ENCODE measurements at regions not wholly inside any gene's neighbourhood (a gene's known extent, or its start where the extent isn't known, plus 50 kb on each side); places are given as distances from the start of the nearest gene placed in this dataset.

DNA sequence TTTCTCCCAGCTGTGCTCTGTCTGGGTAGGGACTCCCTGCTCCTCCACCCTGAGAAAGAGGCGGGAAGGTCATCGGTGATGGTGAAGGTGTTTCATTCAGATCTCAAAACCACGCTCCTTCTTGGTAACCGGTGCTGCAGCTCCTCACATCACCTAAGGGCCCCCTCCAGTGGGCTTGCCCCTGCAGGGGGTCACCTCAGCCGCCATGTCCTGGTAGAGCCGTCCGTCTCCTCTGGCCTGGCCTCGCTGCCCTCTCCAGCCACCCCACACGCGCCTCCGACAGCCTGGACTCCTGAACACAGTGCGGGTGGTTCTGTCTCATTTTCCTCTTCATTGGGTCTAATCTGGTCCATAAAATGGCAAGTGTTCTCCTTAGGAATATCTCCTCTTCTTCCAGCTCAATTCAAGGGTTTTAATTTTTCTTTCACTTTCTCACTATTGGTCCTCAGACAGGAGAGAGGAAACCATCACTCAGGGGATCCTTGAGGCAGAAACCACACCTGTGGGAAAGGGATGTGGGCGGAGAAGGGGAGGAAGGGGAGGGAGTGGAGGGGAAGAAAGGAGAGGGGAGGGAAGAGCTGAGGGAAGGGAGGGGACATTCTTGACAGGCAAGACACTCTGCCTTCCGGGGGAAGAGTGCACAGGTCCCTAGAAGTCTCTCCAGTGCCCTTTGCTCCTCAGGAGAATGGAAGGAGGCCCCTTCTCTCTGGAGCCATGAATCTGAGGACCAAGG, 1338.4 kb downstream of the TBC1D22A start:
- DNase-seq (ENCODE audit: low read depth) = no peak
- in situ Hi-C loops (cut with HindIII; ENCODE audit: low sequenced_read_pairs) = no loop called here
- TF ChIP-seq, protein P1, sequence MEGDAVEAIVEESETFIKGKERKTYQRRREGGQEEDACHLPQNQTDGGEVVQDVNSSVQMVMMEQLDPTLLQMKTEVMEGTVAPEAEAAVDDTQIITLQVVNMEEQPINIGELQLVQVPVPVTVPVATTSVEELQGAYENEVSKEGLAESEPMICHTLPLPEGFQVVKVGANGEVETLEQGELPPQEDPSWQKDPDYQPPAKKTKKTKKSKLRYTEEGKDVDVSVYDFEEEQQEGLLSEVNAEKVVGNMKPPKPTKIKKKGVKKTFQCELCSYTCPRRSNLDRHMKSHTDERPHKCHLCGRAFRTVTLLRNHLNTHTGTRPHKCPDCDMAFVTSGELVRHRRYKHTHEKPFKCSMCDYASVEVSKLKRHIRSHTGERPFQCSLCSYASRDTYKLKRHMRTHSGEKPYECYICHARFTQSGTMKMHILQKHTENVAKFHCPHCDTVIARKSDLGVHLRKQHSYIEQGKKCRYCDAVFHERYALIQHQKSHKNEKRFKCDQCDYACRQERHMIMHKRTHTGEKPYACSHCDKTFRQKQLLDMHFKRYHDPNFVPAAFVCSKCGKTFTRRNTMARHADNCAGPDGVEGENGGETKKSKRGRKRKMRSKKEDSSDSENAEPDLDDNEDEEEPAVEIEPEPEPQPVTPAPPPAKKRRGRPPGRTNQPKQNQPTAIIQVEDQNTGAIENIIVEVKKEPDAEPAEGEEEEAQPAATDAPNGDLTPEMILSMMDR (IDR thresholded peaks at IDR 0.05; ENCODE audit: low read depth, low read length, missing control alignments) = no peak
- H3K4me3 ChIP-seq (ENCODE audit: low read depth, low read length) = no peak overlapping the region

DNA sequence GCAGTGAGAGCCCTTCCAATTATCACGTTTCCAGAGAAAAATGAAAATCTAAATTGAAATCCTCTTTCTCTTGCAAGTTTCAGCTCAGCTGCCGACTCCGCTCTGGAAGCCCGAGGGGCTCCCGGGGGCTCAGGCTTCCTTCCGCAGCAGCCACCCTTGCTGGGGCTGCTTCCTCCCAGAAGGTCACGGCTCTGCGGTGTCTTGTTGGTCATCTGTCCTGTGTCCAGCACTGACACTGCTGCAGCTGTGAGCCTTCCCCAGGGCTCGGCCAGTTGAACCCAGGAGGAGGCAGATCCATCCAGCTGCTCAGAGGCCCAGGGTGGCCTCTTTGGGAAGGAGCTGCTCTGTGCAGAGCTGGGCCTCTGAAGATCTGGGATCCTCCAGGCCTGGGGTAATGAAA, 1337.2 kb downstream of the TBC1D22A start:
- in situ Hi-C loops (cut with HindIII; ENCODE audit: low sequenced_read_pairs) = loop anchor here (5.0 kb wide), 1 partner anchor 53 kb away; no protein-coding TSS in a partner anchor
- TF ChIP-seq, protein P1 (IDR thresholded peaks at IDR 0.05; ENCODE audit: low read depth, low read length, missing control alignments) = no peak
- DNase-seq (ENCODE audit: low read depth) = no peak

DNA sequence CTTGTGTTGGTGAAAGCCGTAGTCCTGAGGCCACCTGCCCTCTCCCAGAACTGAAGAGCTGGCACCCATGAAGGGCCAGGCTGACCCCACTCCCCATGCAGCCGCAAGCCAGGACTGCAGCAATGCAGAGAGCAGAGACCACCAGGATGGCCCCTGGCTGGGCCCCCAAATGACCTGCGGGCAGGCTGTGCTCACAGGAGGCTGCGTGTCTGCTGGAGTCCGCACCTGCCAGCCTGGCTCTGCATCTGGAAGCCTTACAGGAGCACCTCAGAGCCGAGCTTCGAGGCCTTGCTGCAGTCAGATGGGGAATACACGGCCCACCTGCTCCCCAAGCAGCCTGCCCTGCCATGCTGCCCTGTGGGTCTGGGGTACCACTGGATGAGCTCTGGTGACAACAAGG, 1336.8 kb downstream of the TBC1D22A start:
- TF ChIP-seq, protein P1 (IDR thresholded peaks at IDR 0.05; ENCODE audit: low read depth, low read length, missing control alignments) = no peak
- DNase-seq (ENCODE audit: low read depth) = no peak
- no peak overlapping the region for H3K4me3 ChIP-seq (ENCODE audit: low read depth, low read length)
- in situ Hi-C loops (cut with HindIII; ENCODE audit: low sequenced_read_pairs) = loop anchor here (5.0 kb wide), 1 partner anchor 53 kb away; no protein-coding TSS in a partner anchor

More for the DNA sequence above, 1337.2 kb downstream of the TBC1D22A start:
- H3K4me3 ChIP-seq (ENCODE audit: low read depth, low read length) = no peak overlapping the region

DNA sequence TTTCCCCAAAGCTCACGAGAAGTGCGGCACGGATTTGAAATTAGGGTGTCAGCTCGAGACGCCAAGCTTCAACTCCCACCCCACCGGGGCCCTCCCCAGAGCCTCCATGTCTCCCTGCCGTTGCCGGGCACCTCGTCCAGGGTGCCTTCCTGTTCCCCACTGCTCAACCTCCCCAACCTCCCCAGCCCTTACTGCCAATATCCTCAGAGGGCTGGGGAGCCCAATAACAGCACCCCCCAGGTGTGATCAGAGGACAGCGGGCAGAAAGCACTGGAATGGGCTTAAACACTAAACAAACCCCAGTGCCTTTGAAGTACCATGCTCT, 1336.4 kb downstream of the TBC1D22A start:
- in situ Hi-C loops (cut with HindIII; ENCODE audit: low sequenced_read_pairs) = loop anchor here (5.0 kb wide), 1 partner anchor 53 kb away; no protein-coding TSS in a partner anchor
- DNase-seq (ENCODE audit: low read depth) = no peak
- H3K4me3 ChIP-seq (ENCODE audit: low read depth, low read length) = no peak overlapping the region
- TF ChIP-seq, protein P1 (IDR thresholded peaks at IDR 0.05; ENCODE audit: low read depth, low read length, missing control alignments) = no peak

DNA sequence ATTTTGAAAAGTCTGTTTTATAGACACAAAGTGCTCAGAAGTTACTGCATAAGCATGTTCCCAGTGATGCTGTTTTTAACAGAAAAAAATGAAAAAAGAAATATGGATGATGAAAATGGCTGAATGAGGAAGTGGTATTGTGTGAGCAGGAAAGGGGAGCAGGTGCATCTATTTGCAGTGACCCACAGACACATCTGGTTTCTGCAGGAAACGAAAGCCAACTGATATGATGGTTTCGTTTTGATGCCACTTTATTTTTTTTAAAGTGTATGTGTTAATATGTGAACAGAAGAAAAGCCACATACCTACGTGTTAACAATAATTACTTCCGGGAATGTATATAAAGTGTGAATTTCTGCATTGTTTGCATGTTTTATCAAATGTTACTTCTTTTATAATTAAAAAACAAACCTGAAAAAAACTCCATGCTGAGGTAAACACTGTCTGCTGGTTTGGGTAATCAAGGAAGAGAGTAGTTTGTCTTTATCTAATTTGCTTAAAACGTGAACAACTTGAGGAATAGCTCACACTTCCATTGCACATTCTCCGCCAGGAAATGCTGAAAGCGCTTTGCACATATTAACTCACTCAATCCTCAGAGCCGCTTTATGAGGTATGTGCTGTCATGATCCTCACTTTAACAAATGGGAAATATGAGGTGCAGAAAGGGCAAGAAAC, 1335.9 kb downstream of the TBC1D22A start:
- DNase-seq (ENCODE audit: low read depth) = no peak
- in situ Hi-C loops (cut with HindIII; ENCODE audit: low sequenced_read_pairs) = loop anchor here (5.0 kb wide), 1 partner anchor 54 kb away; no protein-coding TSS in a partner anchor
- no peak overlapping the region for H3K4me3 ChIP-seq (ENCODE audit: low read depth, low read length)
- TF ChIP-seq, protein P1 (IDR thresholded peaks at IDR 0.05; ENCODE audit: low read depth, low read length, missing control alignments) = no peak

DNA sequence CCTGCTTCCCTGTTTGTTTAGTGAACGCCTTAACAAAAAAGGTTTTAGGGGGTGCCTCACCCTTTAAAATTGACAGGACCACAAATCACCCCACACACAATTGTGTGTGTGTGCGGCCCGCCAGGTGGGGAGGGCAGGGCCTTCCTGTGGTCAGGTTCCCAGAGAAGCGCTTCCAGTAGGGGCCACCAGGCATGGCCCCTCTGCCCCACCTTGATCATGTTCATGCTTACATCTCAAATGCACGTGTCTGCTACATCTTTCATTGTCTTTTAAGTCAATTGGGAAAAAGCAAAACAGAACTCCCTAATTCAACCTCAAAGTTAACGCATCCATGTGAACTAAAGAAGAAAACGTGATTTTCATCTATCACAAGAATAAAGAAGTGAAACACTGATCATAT, 1335.3 kb downstream of the TBC1D22A start:
- no peak overlapping the region for H3K4me3 ChIP-seq (ENCODE audit: low read depth, low read length)
- in situ Hi-C loops (cut with HindIII; ENCODE audit: low sequenced_read_pairs) = loop anchor here (5.0 kb wide), 1 partner anchor 55 kb away; no protein-coding TSS in a partner anchor
- TF ChIP-seq, protein P1 (IDR thresholded peaks at IDR 0.05; ENCODE audit: low read depth, low read length, missing control alignments) = no peak
- no peak for DNase-seq (ENCODE audit: low read depth)
